HG02571 (cell line): ENCODE measurements at regions not wholly inside any gene's neighbourhood (a gene's known extent, or its start where the extent isn't known, plus 50 kb on each side); places are given as distances from the start of the nearest gene placed in this dataset.

Source experiments
- ATAC-seq: cut with Tn5 transposase; IDR thresholded peaks from one replicate; pipeline ENCODE4 v1.9.1; 2021; ENCODE audit warnings: mild to moderate bottlenecking, moderate library complexity; ENCODE audit not compliant: unreplicated experiment

DNA sequence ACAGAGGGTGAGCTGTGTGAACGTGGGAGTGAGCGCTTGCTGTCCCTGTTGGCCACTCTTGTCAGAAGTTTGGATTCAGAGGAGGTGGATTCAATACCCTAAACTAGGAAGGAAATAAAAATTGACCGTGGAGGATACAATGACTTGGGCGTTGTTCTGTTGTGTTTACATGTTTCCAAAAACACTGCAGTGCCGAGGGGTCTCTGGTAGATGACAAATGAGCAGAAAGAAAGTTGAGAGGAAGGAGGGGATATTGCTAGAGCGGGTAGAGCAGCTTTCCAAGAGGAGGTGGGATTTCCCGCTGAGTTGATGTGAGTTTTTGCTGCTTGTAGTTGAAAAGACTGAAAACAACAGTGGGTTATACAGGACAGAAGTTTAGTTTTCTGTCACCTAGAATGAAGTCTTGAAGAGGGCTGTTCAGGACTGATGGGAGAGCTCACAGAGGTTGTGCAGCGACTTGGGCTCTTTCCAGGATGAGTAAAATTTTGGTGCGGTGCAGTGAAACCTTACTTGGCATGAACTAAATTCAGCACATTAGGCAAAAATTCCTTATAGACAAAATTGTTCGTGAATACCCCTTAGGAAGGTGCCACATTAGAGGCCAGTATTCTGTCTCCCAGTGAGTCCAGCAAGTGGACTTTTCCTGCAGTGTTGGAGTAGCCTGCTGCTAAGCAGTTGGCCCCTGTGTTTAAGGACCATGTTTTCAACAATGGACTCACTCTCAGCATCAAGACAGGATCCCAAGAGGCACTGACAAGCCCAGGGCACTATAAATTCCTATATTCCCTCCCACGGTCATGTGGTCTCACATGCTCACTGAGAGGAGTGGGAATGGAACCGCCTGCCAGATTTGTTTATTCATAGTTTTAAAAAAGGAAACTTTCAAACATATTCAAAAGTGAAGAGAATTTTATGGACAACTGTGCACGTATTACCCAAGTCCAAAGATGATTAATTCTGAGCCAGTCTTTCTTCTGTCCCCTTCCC lies 435.0 kb upstream of the C2CD4B start:
- no peak for ATAC-seq

DNA sequence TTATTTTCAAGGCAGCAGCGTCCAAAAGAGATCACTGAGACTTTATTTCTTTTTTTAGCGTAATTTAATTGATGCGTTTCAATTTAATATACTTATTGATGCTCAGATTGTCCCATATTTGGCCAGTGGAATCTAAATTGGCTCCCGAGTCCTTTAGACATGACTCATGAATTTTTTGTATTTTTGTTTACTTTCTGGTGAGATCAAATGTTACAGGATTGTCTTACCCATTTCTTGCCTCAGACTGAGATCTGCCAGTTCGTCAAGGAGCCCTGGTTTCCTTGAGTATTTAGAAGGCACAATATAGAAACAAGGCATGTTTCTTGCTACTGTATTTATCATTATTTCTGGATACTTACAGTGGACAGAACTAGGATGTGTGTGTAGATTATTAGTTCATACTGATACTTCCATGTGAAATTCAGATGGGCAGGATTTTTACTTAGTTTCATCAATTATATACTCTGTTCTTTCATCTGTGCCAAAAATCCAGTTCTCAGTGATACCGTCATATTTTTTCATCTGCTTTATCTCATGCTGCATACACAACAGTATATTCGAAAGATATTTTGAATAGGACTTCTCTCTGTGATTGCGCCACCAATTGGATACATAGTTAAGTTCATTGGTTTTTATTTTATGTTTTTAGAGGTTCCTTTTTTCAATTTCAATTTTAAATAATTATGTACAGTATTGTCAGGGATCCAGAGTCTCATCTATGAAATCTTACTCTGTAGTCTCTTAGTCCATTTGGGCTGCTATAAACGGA lies 436.9 kb upstream of the C2CD4B start:
- no peak for ATAC-seq

DNA sequence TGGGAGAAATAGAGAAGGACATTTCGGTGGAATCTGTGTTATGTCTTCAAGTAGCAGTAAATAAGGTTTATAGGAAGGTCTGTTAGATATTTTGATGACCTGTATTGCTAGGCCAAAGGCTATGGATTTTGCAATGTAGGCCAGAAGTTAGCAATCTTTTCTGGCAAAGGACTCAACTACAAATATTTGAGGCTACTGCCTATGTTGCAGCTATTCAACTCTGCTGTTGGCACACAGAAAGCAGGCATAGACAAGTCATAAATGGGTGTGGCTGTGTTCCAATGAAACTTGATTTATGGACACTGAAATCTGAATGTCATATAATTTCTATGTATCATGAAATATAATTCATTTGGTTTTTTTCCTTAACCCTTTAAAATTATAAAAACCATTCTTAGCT lies 438.7 kb upstream of the C2CD4B start:
- no peak for ATAC-seq

DNA sequence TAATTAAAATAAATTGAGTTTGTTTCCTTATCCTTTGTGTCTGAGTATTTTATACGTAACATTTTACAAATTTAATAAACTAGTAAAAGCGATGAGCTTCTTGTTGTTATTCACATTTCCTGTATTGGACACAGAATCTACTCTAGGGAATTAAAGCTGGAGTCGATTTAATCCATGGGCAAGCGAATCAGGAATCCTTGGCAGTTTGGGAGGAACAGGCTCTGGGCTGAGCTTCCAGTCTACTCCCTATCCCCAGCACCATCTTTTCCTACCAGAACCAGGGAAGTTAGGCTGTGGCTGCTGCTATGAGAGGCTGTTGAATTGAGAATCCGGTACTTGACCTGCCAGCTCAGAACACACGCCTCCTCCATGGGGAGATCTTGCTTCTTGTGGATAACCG lies 437.3 kb upstream of the TPM1 start:
- no peak for ATAC-seq

DNA sequence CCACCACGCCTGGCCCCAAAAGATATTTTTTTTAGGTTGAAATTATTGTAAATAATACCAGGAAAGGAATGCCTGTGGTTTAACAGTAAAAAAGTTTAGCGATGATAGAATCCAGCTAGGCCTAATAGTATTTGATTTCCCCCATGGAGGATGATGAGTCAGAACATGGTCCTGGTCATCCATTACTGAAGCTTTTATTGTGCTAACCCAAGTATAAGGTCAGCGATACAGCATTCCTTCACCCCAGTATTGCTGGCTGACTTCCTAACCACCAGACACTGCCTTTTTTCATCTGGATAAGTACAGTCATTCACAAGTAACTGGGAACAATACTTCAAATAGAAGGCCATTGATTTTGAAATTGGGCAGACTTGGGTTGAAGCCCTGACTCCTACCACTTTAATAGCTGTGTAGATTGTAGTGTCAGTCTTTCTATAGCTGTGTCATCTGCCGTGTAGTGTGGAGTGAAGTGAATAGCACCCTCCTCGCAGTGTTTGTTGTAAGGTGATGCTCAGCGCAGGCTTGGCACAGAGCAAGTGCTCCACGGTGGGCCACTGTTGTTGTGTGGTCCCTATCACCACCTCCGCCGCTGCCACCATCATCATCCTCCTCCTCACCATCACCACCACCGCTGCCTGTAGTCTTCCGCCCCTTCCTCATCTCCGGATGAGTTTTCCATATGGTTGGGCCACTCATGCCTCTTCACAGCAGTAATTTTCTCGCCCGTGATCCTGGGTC lies 436.0 kb upstream of the TPM1 start:
- no peak for ATAC-seq

DNA sequence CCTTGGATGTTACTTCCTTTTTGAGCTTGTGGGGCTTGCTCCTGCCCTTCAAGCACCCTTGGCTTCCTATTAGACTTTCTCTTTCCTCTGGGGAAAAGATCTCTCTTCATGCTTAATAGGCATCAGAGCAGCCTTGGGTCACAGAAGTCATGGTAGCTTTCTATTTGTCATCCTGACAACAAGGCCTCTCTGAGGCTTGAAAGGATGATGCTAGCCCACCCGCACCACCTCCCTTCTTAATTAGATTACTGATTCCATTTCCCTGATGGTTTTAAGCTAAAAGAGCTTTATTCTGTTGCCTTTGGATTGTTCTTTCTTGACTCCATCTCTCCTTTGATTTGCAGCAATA lies 435.5 kb upstream of the TPM1 start:
- ATAC-seq: no peak

DNA sequence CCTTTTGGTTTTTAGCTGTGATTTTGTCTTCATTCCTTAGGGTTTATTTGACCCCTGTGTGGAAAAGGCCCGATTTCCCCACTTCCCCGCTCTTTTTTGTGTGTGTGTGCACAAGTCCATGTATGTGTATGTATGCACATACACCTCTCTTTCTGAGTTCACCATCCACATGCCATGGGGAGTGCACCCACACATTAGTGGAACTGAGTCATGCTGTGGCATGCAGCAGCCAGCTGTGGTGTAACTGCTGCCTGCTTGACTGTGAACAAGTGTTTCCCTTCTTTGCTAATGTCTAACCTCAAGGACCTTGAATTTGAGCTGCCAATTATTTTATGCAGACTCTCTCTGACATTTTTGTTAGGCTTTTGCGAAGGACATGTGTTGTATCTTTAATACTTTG lies 434.9 kb upstream of the TPM1 start:
- ATAC-seq: no peak

DNA sequence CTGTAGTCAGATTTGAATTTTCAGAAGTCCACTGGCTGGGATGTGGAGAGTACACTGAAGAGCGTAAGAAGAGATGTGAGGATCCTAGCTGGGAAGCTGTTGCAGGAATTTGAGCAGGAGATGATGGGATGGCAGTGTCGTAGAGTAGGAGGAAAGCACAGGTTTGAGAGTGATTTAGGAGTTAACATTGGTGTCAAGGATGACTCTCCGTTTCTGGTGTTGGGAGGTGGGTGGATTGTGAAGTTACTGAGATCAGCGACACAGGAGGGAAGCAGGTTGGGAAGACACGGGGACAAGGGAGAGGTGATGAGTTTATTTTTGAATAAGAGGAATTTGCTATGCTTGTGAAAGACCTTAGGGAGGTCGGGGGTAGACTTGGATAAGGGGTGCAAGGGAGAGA lies 434.2 kb upstream of the TPM1 start:
- no peak for ATAC-seq

DNA sequence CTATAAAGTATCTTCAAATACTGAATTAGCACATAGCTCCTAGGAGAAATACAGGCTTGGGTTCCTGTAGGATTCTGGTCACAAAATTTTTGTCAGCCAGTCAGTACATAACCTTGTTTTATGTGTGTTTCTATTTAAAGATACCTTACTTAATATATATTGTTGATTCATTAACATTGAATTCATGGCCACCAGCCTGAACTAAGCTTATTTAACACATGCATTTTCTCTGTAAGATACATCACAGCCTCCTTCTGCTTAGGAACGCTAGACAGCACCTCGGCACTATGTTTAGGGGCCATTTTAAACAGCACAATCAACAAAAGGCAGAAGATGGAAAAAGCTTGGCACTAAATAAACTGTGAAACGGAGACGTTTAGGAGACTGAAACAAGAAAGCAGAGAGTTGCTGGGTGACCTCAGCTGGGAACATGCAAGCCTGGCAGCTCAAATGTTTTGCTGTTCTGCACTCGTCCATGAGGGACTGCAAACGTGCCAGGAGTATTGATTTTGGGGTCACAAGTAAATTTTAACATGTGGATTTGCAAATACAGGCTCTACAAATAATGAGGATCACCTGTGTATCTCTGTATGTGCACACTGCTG lies 432.2 kb upstream of the TPM1 start:
- ATAC-seq: no peak

DNA sequence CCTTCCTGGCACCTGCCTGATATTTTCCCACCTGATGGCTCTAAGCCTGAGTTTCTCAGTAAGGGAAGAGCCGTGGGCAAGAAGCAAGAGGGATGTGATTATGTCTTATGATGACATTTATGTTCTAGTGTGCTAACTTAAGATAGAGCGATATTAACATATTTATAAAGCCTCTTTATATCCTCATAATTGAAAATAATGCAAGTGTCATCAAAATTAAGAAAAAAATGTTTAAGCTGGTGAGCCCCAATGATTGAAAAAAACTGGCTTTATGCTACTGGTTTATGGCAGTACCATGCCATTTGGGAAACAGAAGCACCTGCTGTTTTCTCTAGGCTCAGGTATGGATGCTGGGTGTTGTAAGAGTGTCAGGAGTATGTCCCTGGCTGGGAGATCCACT lies 431.5 kb upstream of the TPM1 start:
- no peak for ATAC-seq

DNA sequence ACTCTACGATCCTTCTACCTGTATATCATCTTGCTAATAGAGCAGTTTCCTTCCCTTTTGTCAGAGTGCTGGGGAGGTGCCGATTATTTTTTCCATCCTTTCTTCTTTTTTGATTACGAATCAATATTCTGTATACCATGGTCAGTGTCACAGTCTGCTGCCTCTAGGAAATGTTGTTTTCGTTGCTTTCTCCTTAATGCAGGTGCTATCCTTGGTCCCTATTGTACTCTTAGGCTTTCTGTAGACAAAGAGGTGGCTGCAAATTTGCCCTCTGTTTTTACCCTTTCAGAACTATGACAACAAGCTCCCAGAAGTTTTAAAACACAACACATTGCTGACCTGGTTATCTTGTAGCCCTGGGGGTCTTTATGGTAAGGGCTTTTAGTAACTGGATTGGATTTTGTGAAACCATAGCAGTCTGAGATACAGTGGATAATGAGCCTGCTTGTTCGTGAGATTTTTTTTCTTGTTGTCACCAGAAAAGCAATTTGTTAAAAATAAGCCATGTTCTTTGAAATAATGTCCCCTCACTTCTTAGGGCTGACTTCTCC lies 430.3 kb upstream of the TPM1 start:
- no peak for ATAC-seq

DNA sequence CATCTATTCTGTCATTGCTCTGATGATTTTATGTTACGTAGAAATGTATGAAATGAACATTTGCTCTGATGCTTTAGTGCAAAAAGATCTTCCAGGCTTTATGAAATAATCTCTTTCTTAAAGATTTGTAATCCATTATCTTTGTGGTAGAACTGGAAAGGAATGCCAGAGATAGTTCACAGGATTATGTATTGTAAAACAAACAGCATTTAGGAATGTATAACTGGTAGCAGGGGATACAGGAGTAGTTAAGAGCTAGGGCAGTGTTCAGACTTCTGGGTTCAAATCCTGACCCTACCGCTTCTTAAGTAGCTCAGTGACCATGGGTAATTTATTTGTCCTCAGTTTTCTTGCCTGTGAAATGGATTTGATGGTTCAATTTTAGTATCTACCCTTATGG lies 429.8 kb upstream of the TPM1 start:
- no peak for ATAC-seq

DNA sequence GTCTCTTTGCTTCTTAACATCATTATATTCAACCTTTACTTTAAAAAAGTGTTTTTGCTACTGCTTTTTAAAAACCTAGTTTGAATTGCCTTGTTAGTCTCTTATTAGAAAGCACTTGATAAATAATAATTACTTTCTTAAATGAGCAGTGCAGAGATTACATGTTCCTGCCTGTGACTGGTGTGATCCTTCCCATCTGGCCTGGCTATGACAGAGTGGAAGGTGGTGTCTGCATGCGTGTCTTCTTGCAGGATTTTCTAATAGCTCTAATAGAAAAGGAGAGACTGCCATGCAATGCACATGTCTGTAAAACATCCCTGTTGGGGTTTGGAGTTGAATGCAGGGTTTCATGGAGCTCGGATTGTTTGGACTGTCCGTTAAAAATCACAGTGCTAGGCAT lies 425.8 kb upstream of the TPM1 start:
- ATAC-seq: no peak

DNA sequence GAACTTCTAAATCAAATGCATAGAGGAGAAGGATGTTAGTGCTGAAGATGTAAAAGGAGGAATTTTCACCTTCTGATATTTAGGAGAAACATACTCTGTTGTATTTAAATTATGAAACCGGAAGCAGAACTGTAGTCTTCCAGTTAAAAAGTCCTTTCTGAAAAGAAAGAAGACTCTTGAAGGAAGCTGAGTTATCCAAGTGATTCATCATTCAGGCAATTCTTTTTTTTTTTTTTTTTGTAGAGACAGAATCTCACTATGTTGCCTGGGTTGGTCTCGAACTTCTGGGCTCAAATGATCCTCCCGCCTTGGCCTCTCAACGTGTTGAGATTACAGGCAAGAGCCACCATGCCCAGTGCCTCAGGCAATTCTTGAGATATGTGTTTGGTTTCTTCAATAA lies 424.8 kb upstream of the TPM1 start:
- no peak for ATAC-seq

DNA sequence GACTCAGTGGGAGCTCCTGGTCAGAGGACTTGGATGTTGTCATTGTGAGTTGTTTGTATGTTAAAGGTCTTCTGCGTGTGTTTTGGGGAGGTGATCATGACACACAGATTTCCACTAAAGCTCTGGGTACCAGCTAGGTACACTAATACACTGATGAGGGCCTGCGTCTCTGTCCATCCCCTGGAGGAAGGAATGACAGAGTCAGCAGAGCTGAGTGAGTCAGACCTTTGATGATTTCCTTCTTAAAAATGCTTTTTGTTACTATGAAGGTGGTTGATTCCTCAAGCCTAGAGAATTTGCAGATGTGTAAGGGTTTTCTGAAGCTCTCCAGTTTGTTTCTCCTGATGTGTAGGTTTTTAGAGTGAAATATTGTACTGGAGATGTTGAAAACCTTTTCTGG lies 424.1 kb upstream of the TPM1 start:
- no peak for ATAC-seq

DNA sequence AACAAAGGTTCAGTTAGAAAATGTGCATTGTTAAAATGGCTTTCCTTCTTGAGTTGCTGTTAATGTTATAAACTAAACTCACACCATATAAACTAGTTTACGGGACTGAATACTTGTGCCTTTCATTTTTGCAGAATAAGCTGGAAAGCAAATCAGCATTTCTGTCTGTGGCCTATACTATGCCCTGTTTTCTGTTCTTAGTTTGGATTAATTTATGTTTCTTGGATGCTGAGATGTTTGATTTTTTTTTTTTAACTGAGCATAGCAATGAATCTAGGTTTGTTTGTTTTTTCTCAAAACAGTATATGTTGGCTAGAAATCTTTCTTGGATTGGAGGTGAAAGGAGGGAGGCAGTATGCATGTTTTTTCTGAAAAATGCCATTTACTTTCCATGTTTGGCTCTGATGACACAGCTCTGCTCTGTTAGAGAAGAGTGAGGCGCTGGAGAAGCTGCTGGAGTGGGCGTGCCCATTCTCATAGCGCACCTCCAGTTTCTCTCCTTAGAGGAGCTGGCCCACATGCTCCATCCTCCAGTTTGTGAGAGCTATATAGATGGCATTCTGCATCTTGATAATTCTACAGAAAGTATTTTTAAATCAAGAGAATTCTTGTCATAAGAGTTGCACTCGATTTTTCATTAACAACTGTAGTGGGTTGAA lies 423.6 kb upstream of the TPM1 start:
- ATAC-seq: no peak

DNA sequence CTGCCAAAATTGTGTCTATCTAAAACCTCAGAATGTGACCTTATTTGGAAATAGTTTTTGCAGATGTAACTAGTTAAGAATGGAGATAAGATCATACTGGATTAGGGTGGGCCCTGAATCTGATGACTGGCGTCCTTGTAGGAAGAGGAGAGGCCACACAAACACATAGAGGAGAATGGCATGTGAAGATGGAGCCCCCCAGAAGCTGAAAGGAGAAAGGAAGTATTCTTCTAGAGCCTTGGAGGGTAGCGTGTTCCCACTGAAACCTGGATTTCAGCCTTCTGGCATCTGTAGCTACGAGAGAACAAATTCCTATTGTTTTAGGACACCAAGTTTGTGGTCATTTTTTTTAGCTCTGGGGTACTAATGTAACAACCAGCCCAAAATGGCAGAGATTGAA lies 423.0 kb upstream of the TPM1 start:
- ATAC-seq: no peak

DNA sequence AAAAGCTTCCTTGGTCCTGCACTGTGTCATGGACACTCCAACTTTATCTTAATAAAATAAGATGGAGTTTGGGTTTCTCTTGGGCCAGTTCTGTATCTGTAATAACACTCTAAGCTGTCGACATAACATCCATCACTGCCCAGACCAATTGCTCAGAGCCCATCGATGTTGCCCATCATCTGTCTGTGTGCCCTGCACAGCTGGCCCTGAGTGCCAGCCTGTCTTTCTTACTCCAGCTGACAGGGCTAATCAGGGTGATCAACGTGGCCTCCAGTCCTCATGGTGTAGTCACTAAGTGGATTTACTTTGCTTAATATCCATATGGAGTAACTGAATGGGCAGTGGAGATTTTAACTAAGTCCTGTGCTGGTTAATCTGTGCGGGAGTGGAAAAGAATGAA lies 419.8 kb upstream of the TPM1 start:
- ATAC-seq: no peak

DNA sequence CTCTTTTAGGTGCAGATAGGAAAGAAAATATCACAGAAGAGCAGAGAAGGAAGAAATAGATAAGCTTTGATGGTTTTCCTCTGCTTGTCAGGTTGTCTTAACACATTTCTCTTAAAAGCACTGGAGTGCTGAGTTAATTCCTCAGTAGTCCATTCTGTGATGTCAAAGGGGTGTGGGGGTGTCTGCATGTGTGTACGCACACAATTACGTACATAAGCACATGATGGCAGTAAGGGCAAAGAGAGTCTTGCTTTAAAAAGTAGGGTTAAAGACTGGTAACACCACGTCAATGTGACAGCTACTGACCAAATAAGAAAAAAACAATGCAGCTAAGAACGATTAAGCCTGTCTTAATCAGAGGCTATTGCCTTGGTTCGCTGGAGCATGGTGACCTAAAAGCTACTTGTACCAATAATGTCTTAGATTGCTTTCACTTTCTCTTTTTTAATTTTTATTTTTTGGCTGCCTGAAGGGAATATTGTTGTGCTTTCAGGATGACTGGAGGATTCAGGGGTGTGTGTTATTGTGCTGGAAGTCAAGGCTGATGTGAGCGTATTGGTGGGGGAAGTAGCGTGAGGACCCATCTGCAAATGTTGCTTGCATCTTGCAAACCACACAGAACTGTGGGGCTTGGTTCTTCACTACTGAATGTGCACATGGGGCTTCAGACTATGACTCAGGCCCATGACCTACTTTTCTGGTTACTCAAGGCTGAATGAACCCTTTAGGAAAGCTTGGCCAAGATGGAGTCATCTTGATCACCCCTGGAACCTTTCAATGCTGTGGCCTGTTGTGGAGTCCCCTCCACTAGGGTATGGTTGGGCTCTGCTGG lies 417.8 kb upstream of the TPM1 start:
- ATAC-seq: no peak
